HG02970 (cell line): ENCODE measurements at regions not wholly inside any gene's neighbourhood (a gene's known extent, or its start where the extent isn't known, plus 50 kb on each side); places are given as distances from the start of the nearest gene placed in this dataset.
"Not testable (repeated sequence)": the region's sequence is repeated elsewhere in the genome, so short reads cannot be mapped to it uniquely, and the experiment has no call there.

Experiments used
- ATAC-seq: cut with Tn5 transposase; IDR thresholded peaks from one replicate; pipeline ENCODE4 v1.9.1; 2021; ENCODE audit warnings: mild to moderate bottlenecking, moderate library complexity, moderate number of reproducible peaks; ENCODE audit not compliant: unreplicated experiment, low FRiP score

DNA sequence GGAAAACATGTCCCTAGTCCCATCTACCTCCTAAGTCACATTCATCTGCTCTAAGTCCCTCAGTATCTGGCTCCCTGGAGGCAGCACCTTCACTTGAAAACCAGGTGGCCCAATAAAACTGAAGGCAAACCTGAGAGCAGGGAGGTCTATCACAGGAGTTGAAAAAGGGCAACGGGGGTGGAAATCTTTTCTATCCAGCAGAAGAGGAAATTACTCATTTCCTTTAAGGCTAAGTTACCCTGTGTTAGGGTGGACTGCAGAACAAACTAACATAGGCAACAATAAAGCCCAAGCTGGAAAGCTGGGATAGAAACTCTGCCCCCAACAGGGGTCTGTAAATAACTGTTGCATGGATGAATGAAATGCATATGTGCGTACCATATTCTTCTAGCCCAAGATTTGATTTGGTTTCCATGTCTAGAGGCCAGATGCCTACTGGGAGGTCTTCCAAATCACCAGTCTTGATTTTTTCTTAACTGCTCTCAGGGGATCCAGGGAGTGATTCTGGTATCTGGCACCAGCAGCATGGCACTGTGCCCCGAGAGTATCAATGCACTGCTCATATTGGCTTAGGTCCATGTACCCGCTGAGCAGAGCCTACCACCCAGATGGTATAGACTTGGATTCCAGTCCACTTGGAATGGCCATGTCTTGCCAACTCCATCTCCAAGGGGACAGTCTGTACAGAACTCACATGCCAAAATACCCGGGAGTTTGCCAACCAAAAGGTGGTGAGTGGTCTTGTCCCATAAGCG is 350.0 kb upstream of the NCAM1 start:
- ATAC-seq, result no peak

DNA sequence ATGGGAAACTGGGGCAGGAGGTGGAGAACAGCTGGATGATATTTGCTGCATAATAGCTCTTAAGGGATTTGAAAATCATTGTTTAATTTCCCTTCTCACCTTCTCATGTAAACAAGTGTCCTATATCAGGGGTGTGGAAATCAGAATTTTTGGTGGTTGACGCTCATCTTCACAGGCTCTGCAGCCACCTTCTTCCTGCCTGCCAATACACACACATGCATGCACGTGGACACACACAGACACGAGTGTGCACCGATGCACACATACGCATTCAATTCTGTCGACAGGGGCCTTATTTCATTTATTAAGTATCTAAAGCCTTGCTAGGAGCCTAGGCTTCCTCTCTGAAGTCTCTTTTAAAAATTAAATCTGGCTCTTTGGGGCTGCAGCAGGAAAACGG is 349.4 kb upstream of the NCAM1 start:
- ATAC-seq, result no peak

DNA sequence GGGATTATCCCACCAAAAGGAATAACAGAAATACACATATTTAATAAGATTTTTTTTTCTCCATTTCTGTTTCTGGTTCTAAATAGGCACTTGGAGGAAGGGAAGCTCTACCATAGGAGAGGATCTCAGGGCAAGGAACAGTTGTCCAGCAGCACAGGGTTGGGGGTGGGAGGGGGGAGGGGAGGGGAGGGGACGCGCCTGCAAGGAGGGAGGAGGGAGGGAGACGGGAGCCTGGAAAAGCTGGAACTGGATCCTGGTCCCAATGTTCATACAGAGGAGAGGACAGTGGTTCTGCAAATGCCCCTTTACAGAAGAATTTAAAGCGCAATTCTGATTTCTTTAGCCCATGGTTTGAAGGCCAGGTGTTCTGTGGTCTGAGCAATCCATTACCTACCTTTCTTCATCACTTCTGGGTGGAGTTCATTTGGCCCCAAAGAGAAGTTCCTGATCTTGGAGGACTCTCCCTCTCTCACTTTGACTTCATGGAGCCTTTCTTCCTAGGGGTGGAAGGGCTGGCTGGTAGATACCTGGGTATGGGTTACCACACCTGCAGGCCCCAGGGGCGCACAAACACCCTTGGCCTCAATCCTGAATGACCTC is 348.9 kb upstream of the NCAM1 start:
- no peak for ATAC-seq

DNA sequence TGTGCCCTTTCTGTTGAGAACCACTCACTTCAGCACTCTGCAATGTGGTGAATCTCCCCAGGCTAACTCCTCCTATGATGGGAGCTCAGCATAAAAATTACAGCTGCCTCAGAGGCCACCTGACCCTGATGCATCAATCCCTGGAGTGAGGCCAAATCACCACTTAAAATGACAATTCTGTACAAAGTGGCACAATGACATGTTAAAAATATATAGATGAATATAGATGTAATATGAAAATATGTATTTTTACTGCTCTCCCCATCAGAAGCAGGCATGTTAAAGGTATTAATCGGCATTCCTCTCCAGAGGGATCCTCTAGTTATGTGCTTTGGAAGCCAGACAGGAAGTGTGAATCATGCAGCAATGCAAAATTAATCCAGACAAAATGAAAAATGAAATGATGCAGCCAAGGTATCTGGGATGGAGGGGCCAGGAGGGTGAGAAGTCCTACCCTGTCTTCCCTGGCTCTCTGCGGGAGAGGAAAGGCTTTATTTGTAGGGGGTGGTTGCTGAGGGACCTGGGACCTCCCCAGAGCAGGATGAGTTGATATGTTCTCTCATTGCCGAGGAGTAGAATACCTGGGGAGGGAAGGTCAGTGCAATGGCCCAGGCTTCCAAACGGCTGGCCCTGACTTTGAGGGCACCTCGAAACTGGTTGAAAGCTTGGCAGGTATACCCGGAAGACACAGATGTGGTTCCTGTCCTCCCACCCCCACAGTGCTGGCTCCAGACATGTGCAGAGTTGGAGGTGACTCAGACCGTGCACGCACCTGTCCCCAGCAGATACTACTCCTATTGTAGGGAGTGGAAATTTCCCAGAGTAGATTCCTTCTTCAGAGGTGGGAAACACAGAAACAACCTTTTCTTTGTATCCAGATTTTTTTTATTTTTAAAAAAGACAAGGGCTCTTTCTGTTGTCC is 347.9 kb upstream of the NCAM1 start:
- no peak for ATAC-seq

DNA sequence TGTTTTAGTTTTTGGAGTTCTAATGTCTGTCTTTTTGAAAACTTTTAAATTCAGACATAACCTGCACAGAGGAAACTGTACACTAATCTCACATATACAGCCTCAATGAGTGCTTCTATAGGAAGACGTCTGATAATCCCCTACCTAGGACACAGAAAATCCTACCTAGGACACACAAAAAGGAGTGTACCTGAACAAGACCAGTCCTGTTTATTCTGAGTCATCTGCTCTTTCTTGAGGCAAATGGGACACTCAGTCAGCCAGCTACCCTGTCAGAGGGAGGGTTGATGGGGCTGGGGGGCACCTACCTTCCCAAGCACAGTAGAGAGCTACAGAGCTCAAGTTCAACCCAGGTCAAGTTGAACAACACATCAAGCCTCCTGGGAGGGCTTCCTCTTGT is 346.6 kb upstream of the NCAM1 start:
- no peak for ATAC-seq

DNA sequence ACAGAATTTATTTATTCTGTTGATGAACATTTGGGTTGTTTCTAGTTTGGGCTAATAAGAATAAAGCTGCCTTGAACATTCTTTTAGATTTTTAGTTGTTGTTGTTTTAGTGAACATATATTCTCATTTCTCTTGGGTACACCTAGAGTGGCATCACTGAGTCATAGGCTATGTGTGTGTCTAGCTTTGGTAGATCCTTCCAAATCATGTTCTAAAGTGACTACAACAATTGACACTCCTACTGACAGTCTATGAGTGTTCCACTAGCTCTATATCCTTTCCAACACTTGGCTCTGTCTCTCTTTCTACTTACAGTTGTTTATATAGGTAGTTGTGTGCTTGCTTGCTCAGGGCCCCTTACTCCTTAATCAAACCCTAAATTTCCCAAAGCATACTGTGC is 346.0 kb upstream of the NCAM1 start:
- ATAC-seq, result no peak

DNA sequence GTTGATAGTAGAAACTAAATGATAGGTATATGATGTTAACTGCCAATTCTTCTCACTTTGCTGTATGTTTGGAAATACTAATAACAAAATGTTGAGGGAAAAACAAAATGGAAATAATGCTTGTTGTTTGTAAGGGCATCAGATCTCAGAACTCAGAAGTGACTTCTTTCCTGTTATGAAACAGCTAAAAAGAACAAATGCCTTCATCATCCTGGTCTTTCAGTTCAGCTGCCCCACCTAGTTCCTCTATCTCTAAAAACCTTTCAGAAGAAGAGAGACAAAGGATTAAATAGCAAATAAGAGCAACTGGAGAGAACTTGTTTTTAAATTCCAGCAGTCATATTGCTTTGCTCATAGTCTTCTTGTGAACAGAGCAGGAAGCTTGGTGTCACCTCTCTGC is 345.3 kb upstream of the NCAM1 start:
- ATAC-seq, result no peak

DNA sequence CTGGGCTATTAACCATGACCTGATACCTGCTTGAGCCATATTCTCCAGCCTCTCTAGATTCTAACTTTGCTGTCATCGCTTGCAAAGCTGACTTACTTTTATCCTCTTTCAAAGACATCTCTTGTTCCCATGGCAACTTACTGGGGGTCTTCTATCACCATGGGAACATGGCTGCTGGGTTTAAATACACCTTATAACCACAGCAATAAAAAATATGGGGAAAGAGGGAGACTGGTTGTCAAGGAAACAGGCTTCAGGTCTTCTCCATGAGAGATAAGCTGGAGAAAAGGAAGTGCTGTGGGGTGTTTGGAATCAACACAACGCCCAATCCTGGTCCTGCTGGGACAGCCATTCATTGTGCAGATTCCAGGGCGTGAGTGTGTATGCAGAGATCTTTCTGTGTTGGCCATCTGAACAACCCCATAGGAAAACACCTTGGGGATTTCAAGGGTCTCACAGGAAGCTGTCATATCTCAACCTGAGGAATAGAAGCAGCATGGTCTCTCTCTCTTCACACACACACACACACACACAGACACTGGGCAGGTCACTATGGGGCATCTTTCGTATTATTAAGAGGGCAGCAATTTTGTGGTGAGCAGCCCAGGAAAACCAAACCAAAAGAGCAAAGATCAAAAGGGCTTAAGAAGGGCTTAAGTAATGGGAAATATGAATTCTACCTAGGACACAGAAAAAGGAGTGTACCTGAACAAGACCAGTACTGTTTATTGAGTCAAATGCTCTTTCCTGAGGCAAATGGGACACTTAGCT is 344.7 kb upstream of the NCAM1 start:
- ATAC-seq, result no peak

DNA sequence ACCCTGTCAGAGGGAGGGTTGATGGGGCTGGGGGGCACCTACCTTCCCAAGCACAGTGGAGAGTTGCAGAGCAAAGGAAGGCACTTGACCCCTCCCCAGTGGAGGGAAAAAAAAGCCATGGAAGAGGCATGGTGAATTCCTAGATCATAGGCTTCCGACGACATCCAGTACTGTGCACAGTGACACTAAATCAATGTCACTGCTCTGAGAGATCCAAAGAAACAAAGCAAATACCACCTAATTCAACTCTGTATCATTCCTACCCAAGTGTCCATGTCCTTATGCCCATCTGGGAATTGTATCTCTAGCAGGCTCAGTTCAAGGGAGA is 344.2 kb upstream of the NCAM1 start:
- ATAC-seq, result no peak

DNA sequence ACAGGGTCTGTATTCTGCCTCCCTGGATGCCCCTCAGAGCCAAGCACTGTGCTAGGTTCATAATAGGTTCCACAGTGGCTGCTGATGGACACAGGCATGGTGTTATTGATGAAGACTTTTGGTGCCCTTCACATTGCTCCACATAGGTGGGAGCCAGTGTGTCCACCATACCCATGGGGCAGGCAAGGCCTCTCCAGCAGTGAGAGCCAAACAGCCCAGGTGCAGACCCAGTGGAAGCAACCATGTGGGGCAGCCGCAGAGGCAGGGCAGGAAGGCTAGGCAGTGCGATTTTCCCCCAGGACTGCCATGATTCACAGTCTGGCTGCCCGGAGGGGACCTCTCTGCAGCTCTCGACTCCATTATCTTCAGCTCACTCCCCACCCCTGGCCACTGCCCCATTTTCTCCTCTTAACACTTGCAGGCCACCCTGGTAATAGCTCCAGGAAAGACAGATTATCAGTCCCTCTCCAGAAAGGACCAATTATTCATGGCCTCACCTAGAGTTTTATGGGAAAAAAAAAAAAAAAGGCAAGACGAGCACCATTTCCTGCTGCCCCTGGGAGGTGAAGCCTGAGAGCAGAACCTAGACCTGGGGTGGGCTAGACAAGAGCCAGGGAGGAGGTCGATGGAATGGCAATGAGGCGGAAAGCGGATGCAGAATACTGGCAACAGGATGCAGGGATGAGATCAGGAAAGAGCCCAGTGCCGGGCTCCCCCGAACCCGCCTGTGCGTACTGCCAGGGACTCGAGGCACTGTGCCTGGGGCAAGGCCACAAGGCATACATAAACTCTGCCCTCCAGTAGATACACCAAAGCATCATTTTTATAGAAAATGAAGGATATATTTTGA is 343.0 kb upstream of the NCAM1 start:
- no peak for ATAC-seq

DNA sequence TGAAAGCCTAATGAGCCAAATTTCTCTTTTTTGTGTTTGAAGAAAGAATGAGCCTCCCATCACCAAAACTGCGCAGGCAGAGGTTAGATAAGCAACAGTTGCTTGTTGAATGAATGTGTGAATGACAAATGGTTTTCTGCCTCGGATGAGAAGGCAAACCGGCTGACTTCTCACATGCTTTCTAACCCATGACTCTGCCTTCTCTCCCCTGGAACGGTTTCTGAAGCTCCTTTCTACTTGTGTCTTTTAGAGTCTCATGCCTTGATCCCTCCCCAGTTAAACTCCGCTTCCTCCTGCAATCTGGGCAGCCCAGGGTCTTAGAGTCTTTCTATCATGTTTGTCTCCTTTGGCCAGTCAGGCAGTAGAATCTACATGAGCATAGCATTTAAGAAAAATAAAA is 342.1 kb upstream of the NCAM1 start:
- ATAC-seq, result no peak

DNA sequence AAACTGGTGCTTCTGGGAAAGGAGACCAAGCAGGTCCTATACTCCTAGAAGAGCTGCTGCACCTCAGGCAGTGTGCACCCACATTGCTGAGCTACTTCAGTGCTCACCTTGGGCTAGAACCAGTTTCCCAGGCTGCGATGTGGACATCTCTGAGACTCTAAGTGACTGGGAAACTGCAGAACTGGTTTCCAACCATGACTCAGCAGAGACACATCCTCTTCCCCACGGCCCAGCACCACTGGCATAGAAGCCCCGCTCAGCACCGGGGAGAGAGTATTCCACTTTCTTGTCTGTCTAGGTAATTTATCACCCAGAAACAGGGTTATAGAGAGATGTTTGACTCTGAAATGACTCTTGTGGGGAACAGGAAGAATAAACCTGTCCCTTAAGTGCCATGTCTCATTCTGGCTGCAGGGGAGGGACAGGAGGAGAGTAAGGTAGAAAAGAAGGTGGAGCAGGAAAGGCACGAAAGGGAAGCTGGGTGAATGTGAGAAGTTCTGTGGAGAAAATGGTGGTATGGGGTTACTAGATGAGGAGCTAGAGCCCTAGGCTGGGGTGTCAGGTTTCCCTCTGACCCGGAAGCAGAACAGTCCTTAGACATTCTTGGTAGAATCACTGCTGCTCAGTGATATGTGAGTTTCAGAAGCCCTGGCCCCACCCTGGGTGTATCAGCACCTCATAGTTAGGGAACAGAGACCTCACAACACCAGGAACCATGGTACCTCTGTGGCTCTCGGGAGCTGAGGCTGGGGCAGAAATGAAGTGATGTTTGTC is 340.4 kb upstream of the NCAM1 start:
- ATAC-seq, result no peak

DNA sequence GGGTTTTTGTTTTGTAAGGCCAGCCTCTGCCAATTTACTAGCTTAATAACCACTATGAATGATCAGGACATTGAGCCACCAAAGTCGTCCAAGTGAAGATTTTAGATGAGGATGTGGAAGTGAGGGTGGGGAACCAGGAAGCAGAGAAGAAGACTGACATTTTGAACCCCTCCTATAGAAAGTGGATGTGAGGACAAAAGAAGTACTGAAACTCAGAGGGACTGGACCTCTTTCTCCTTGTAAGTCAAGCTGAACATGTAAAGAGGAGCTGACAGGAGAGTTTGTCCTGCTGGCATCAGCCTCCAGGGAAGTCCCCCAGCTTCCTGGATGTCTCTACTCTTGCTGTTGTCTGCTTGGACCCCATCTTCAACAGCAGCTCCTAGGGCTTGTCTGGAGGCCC is 338.2 kb upstream of the NCAM1 start:
- no peak for ATAC-seq

DNA sequence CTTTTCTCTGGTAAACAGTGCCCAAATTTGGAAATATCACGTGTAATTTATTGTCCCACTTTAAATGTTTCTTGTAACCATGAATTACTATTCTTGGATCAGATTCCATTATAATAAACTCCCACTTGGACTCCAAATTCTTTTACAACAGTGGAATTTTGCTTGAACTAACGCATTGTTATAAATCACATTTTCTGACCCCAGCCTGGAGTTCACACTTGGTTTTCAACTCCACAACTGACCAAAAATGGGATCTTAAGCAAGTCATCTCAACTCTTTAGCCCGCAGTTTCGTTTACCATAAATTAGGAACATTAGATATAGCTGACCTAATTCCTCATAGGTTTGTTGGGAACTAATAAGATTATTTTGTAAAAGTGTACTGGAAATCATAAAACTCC is 336.8 kb upstream of the NCAM1 start:
- no peak for ATAC-seq

DNA sequence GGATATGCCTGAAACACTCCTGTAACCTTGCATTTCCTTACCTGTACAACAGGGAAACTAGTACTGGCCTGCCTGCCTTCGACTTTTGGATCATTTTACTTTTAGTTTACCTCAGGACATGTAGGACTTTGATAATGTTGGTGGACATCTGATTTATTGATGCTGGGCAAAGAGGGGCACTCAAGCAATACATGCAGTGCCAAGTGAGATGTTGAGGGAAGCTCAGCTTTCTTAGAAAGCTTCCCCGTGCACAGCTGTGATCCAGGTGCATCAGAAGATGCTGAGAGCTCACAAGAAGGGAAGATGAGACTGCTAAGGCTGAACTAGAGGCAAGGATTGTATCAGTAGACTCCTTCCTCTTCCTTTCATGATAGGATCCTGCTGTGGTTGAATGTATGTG is 336.2 kb upstream of the NCAM1 start:
- ATAC-seq, result not testable (repeated sequence)

DNA sequence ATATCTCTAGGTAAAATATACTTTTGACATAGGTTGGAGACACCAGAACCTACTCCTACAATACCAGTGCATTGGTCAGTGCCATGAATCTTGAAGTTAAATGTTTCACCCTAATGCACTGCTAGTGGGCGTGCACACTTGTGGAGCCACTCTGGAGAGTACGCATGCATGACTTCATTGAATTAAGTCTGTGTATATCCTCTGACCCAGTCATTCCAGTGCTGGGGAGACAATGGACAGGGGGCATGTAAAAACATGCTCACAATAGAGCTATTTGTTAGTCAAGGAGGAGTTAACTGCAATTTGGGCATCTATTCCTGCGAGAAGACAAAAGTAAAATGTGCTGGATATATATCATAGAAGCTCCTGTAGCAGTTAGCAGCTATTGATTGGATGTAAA is 335.4 kb upstream of the NCAM1 start:
- no peak for ATAC-seq

DNA sequence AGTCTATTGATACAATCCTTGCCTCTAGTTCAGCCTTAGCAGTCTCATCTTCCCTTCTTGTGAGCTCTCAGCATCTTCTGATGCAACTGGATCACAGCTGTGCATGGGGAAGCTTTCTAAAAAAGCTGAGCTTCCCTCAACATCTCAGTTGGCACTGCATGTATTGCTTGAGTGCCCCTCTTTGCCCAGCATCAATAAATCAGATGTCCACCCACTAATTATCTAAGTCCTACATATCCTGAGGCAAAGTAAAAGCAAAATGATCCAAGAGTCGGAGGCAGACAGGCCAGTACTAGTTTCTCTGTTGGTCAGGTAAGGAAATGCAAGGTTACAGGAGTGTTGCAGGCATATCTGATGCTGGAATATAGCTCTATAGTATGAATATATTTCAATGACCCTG is 334.5 kb upstream of the NCAM1 start:
- ATAC-seq, result no peak

DNA sequence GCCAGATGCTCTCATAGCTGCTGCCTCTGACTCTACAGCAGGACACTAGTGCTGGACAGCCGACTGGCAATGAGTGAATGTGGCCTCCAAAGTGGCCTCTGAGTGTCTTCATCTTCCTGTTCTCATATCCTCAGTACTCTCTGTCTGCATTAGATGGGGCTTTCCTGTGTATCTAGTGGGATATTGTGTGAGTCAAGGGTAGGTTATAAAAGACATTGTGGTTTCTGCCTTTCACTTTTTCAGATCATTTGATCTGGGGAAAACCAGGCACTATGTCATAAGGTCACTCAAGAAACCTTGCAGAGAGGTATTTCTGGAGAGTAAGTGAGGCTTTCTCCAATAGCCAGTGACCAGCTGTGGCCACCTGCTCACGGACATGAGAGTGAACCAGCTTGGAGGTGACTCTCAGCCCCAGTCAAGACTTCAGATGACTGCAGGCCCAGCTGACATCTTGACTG is 333.6 kb upstream of the NCAM1 start:
- ATAC-seq, result no peak

DNA sequence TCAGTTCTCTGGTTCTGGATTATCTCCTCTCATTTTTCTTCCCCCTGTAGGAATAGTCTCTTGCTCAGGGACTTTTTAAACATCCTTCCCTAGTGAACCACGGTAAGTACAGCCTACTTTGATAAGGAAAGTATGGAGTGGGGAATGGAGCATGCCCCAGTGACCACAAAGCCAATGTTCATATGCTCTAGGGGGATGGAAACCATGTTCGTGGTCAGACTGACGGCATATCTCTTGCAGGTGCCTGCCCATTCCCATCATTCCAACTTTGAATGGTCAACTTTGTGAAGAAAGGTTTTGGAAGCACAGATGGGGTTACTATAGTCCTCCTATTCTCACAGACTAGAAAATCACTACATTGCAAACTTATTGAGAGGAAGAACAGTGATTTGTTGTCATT is 332.5 kb upstream of the NCAM1 start:
- ATAC-seq, result no peak
